GM12878 (cell line): ENCODE measurements at regions not wholly inside any gene's neighbourhood (a gene's known extent, or its start where the extent isn't known, plus 50 kb on each side); places are given as distances from the start of the nearest gene placed in this dataset.

Source experiments
- EZH2 ChIP-seq: IDR thresholded peaks from 2 replicates; pipeline ENCODE4 v1.6.1; 2012; ENCODE audit warnings: low read depth, mild to moderate bottlenecking, control low read depth, inconsistent platforms, low read length, borderline replicate concordance; ENCODE audit not compliant: control insufficient read depth
- NFYB ChIP-seq: IDR thresholded peaks from 2 replicates; pipeline ENCODE4 v1.6.1; 2011; ENCODE audit warnings: low read depth, mild to moderate bottlenecking, low read length, improper control_type of control experiment, moderate library complexity; ENCODE audit not compliant: insufficient read depth
- POU2F2 ChIP-seq: IDR thresholded peaks from 3 replicates; pipeline ENCODE4 v1.6.1; 2011; ENCODE audit warnings: low read depth, mild to moderate bottlenecking, low read length, borderline replicate concordance
- RAD21 ChIP-seq: IDR thresholded peaks from 2 replicates; pipeline ENCODE4 v1.6.1; 2011; ENCODE audit warnings: mild to moderate bottlenecking, low read depth, low read length, moderate library complexity; ENCODE audit not compliant: insufficient read depth
- SUPT20H ChIP-seq: IDR thresholded peaks from 2 replicates; pipeline ENCODE4 v1.6.1; 2011; ENCODE audit warnings: low read depth, mild to moderate bottlenecking, low read length, moderate library complexity, borderline replicate concordance; ENCODE audit not compliant: control insufficient read depth
- TF ChIP-seq, protein P1 (sequence below), 3 experiments: IDR thresholded peaks in 2 of 3; conservative IDR thresholded peaks in 1 of 3; 2 replicates each; pipeline ENCODE4 v1.5.1; 2011; ENCODE audit warnings: low read depth in 3 of 3, low read length in 3 of 3, mild to moderate bottlenecking in 3 of 3, control low read depth in 2 of 3, moderate library complexity in 2 of 3, inconsistent platforms in 1 of 3, mixed read lengths in 1 of 3; ENCODE audit not compliant: control insufficient read depth in 2 of 3, insufficient read depth in 1 of 3; ENCODE audit errors: extremely low read depth in 1 of 3
- TF ChIP-seq, protein P2 (sequence below): fragments of 450-650 bp; IDR thresholded peaks from 2 replicates; pipeline ENCODE4 v1.6.1; 2016; ENCODE audit warnings: mild to moderate bottlenecking, moderate library complexity, borderline replicate concordance
- TF ChIP-seq, protein P3 (sequence below): IDR thresholded peaks from 2 replicates; pipeline ENCODE4 v1.6.1; 2011; ENCODE audit warnings: borderline replicate concordance, low read depth, mild to moderate bottlenecking, moderate library complexity, mixed read lengths, low read length; ENCODE audit not compliant: insufficient read depth; ENCODE audit errors: extremely low read length

DNA sequence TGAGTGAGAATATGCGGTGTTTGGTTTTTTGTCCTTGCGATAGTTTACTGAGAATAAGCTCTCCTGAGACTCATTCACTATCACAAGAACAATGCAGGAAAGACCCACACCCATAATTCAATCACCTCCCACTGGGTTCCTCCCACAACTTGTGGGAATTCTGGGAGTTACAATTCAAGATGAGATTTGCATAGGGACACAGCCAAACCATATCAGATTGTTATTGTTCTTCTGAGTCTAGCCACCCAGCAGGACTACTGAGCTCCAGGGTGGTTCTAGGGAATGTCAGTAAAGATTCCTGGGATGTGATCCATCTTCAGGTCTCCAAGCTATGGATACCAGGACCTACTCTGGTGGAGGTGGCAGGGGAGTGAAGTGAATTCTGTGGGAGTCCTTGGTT, 2075.1 kb upstream of the CDH9 start:
- TF ChIP-seq, protein P1, sequence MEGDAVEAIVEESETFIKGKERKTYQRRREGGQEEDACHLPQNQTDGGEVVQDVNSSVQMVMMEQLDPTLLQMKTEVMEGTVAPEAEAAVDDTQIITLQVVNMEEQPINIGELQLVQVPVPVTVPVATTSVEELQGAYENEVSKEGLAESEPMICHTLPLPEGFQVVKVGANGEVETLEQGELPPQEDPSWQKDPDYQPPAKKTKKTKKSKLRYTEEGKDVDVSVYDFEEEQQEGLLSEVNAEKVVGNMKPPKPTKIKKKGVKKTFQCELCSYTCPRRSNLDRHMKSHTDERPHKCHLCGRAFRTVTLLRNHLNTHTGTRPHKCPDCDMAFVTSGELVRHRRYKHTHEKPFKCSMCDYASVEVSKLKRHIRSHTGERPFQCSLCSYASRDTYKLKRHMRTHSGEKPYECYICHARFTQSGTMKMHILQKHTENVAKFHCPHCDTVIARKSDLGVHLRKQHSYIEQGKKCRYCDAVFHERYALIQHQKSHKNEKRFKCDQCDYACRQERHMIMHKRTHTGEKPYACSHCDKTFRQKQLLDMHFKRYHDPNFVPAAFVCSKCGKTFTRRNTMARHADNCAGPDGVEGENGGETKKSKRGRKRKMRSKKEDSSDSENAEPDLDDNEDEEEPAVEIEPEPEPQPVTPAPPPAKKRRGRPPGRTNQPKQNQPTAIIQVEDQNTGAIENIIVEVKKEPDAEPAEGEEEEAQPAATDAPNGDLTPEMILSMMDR (IDR thresholded peaks at IDR 0.05 in 2 of 3, conservative IDR thresholded peaks at IDR 0.05 in 1 of 3; ENCODE audit: control insufficient read depth in 2 of 3, extremely low read depth in 1 of 3, insufficient read depth in 1 of 3, low read depth in 3 of 3, low read length in 3 of 3) = no peak
- no peak for TF ChIP-seq EZH2
- TF ChIP-seq, protein P2, sequence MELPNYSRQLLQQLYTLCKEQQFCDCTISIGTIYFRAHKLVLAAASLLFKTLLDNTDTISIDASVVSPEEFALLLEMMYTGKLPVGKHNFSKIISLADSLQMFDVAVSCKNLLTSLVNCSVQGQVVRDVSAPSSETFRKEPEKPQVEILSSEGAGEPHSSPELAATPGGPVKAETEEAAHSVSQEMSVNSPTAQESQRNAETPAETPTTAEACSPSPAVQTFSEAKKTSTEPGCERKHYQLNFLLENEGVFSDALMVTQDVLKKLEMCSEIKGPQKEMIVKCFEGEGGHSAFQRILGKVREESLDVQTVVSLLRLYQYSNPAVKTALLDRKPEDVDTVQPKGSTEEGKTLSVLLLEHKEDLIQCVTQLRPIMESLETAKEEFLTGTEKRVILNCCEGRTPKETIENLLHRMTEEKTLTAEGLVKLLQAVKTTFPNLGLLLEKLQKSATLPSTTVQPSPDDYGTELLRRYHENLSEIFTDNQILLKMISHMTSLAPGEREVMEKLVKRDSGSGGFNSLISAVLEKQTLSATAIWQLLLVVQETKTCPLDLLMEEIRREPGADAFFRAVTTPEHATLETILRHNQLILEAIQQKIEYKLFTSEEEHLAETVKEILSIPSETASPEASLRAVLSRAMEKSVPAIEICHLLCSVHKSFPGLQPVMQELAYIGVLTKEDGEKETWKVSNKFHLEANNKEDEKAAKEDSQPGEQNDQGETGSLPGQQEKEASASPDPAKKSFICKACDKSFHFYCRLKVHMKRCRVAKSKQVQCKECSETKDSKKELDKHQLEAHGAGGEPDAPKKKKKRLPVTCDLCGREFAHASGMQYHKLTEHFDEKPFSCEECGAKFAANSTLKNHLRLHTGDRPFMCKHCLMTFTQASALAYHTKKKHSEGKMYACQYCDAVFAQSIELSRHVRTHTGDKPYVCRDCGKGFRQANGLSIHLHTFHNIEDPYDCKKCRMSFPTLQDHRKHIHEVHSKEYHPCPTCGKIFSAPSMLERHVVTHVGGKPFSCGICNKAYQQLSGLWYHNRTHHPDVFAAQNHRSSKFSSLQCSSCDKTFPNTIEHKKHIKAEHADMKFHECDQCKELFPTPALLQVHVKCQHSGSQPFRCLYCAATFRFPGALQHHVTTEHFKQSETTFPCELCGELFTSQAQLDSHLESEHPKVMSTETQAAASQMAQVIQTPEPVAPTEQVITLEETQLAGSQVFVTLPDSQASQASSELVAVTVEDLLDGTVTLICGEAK = no peak
- TF ChIP-seq, protein P3, sequence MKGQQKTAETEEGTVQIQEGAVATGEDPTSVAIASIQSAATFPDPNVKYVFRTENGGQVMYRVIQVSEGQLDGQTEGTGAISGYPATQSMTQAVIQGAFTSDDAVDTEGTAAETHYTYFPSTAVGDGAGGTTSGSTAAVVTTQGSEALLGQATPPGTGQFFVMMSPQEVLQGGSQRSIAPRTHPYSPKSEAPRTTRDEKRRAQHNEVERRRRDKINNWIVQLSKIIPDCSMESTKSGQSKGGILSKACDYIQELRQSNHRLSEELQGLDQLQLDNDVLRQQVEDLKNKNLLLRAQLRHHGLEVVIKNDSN = no peak
- TF ChIP-seq RAD21 = no peak
- no peak for TF ChIP-seq POU2F2
- TF ChIP-seq SUPT20H = no peak
- TF ChIP-seq NFYB = no peak
